C4-2B (cell line): ENCODE measurements at regions not wholly inside any gene's neighbourhood (a gene's known extent, or its start where the extent isn't known, plus 50 kb on each side); places are given as distances from the start of the nearest gene placed in this dataset.

Experiments
- H3K27ac ChIP-seq: fragments of 450-650 bp; 2 replicates; pipeline ENCODE4 v1.5.1; 2017
- ZFX ChIP-seq: fragments of 450-650 bp; IDR thresholded peaks from 2 replicates; pipeline ENCODE4 v1.6.1; 2017
- TF ChIP-seq, protein P1 (sequence below): fragments of 450-650 bp; conservative IDR thresholded peaks from 2 replicates; pipeline ENCODE4 v1.5.1; 2017; ENCODE audit warnings: mild to moderate bottlenecking

DNA sequence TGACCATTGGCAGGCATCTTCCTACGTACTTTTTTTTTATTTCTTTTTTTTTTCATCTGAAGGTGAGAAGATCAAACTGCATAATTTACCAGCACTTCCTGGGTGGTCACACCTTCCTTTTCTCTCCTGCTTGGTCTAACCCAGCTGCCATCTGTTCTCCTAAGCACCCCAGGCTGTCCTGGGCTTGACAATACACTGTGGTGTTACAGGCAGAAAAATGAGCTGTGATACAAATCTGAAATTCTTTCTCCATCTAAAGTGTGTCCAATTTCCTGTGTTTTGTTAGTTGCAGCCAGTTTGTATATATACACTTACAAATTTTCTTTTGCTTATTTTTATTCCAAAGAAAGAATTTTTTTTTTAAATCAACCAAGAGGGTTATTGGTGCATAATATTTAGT, 786.0 kb upstream of the ZEB2 start:
- TF ChIP-seq ZFX, result no peak
- TF ChIP-seq, protein P1, sequence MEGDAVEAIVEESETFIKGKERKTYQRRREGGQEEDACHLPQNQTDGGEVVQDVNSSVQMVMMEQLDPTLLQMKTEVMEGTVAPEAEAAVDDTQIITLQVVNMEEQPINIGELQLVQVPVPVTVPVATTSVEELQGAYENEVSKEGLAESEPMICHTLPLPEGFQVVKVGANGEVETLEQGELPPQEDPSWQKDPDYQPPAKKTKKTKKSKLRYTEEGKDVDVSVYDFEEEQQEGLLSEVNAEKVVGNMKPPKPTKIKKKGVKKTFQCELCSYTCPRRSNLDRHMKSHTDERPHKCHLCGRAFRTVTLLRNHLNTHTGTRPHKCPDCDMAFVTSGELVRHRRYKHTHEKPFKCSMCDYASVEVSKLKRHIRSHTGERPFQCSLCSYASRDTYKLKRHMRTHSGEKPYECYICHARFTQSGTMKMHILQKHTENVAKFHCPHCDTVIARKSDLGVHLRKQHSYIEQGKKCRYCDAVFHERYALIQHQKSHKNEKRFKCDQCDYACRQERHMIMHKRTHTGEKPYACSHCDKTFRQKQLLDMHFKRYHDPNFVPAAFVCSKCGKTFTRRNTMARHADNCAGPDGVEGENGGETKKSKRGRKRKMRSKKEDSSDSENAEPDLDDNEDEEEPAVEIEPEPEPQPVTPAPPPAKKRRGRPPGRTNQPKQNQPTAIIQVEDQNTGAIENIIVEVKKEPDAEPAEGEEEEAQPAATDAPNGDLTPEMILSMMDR, result no peak

GRCh38 chr2:145304501-145304900, 784.6 kb upstream of the ZEB2 start:
- H3K27ac ChIP-seq, result no peak overlapping the region
- TF ChIP-seq ZFX, result no peak
- TF ChIP-seq, protein P1, result no peak

More for the DNA sequence above, 786.0 kb upstream of the ZEB2 start:
- H3K27ac ChIP-seq, result no peak overlapping the region

DNA sequence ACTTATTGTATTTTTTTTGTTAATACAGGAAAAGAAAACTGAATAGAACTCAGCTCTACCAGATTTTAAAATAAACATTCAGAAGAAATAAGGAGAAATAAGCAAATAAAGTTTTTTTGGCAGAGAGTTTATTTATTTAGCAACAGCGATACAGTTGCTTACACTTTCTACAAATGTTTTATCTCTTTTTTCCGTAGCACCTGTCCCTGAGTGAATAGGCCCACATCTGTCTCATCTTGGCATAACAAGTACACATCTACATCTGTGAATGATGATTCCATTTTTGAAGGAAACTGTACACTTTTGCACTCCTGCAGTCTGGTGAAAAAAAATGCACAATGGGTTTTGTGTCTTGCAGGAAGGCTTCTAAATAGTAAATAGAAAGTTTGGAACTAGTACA, 783.6 kb upstream of the ZEB2 start:
- H3K27ac ChIP-seq, result no peak overlapping the region
- TF ChIP-seq, protein P1, result no peak
- no peak for TF ChIP-seq ZFX

DNA sequence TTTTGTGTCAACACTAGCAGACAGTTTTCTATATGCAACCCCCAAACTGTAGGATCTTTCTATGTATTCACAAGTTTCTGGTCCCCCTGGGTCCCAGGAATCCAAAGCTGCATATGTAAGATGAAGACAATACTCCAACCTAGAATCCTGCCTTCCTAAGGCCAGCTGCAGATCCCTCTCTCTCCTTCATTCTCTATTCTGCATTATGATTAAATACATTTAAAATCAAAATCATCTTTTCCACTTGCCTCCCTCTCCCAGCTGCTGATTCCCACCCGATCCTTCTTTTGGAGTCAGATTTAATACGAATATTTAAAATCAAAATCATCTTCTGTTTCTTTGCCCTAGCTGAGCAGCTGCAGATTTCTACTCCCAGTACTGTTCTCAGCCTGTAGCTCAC, 783.0 kb upstream of the ZEB2 start:
- no peak for TF ChIP-seq ZFX
- TF ChIP-seq, protein P1, result no peak
- no peak overlapping the region for H3K27ac ChIP-seq

GRCh38 chr2:145302451-145302850, 782.5 kb upstream of the ZEB2 start:
- TF ChIP-seq, protein P1, result no peak
- no peak for TF ChIP-seq ZFX
- no peak overlapping the region for H3K27ac ChIP-seq

DNA sequence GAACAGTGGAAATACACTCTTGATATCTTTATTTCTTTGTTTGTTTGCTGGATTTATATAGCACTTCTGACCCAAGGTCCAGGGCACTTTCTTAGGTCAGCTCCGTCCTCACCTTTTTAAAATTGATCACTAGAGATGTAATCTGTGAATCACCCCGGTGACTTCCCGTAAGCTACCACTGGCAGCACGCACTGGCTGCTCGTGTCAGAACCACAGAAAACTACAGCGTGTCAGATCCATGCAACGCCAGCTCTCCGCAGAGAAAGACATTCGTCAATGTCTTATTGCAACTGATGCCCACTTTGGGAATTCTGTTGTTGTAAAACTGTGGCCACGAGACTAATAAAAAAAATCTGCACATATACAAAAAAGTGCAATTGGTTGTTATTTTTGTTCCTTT, 779.4 kb upstream of the ZEB2 start:
- H3K27ac ChIP-seq, result no peak overlapping the region
- TF ChIP-seq ZFX, result no peak
- TF ChIP-seq, protein P1, result no peak

DNA sequence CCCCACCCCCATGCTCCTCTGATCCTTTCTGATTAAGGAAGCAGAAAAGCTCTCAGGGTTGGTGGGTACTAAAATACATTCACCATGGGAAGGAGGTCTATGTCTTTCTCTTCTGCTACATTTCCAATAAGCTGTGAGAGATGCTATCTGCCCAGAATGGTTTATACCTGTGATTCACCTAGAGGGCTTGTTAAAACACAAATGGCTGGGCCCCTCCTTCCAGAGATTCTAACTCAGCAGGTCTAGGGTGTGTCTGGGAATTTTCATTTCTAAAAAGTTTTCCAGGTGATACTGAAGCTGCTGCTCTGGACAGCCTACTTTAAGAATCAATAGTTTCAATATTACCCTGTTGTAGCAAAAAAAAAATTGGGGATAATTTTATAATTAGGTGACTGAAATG, 772.2 kb upstream of the ZEB2 start:
- TF ChIP-seq ZFX, result no peak
- TF ChIP-seq, protein P1, result no peak
- H3K27ac ChIP-seq, result no peak overlapping the region
